Activated T-cell treated with anti-CD3 and anti-CD28 coated beads, Interleukin-2, amount 50 U/mL, for 72 hours (primary cell): ENCODE measurements at regions not wholly inside any gene's neighbourhood (a gene's known extent, or its start where the extent isn't known, plus 50 kb on each side); places are given as distances from the start of the nearest gene placed in this dataset.
"Not testable (repeated sequence)": the region's sequence is repeated elsewhere in the genome, so short reads cannot be mapped to it uniquely, and the experiment has no call there.

Experiments
- ATAC-seq, 2 donors: fragments of 150-1000 bp; cut with Tn5 transposase; replicated peaks in 1 of 2; 2 replicates each; pipeline ENCODE4 v1.10.0; 2021; ENCODE audit warnings: moderate library complexity in 2 of 2, mild to moderate bottlenecking in 1 of 2
- DNase-seq, 2 donors: peaks; one replicate each; pipeline ENCODE4 v3.0.0; 2021 to 2022; ENCODE audit warnings: mixed read lengths in 1 of 2
- H3K27ac Mint-ChIP-seq: one replicate; pipeline ENCODE4 v1.8.0; 2022; ENCODE audit warnings: mild to moderate bottlenecking, moderate library complexity, mixed read lengths
- H3K27me3 Mint-ChIP-seq: one replicate; pipeline ENCODE4 v1.8.0; 2022; ENCODE audit warnings: low read depth, mixed read lengths
- H3K36me3 Mint-ChIP-seq, 2 donors: one replicate each; pipeline ENCODE4 v1.8.0; 2022; ENCODE audit warnings: mixed read lengths in 2 of 2, mild to moderate bottlenecking in 1 of 2; ENCODE audit not compliant: insufficient read depth in 2 of 2
- H3K4me1 Mint-ChIP-seq: one replicate; pipeline ENCODE4 v1.8.0; 2022; ENCODE audit warnings: low read depth, mixed read lengths
- H3K4me3 Mint-ChIP-seq, 2 donors: one replicate each; pipeline ENCODE4 v1.8.0; 2022; ENCODE audit warnings: mild to moderate bottlenecking in 2 of 2, mixed read lengths in 2 of 2, moderate library complexity in 2 of 2
- H3K9me3 Mint-ChIP-seq, 2 donors: one replicate each; pipeline ENCODE4 v1.8.0; 2022; ENCODE audit warnings: mixed read lengths in 2 of 2

GRCh38 chr11:69869311-69869939 lies 50.2 kb upstream of the FGF3 start:
- Mint-ChIP-seq H3K36me3 (no peaks in the 10 kb centered on the region), H3K4me1 (no peaks in the 10 kb centered on the region), H3K4me3 (no peak overlapping the region), H3K27me3 (peaks cover 7% of the 10 kb centered on the region), H3K27ac (no peak overlapping the region), H3K9me3 (no peaks in the 10 kb centered on the region)
- DNase-seq = no peak
- ATAC-seq = no peak

- H3K4me1 Mint-ChIP-seq = no peaks in the 10 kb centered on the region
- no peaks in the 10 kb centered on the region for H3K9me3 Mint-ChIP-seq
- DNase-seq = no peak
- H3K27ac Mint-ChIP-seq = no peak overlapping the region
- no peak for ATAC-seq
- H3K36me3 Mint-ChIP-seq = no peaks in the 10 kb centered on the region
- peaks cover 7% of the 10 kb centered on the region for H3K27me3 Mint-ChIP-seq
- no peak overlapping the region for H3K4me3 Mint-ChIP-seq
Measured at GRCh38 chr11:69870766-69871165, 51.5 kb upstream of the FGF3 start.

GRCh38 chr11:69873166-69874077 lies 54.2 kb upstream of the FGF3 start:
- H3K4me3 Mint-ChIP-seq = no peak overlapping the region
- ATAC-seq (no peak), DNase-seq (no peak)
- no peaks in the 10 kb centered on the region for H3K4me1 Mint-ChIP-seq
- H3K9me3 Mint-ChIP-seq = no peaks in the 10 kb centered on the region
- H3K27me3 Mint-ChIP-seq = peaks cover 7% of the 10 kb centered on the region
- H3K27ac Mint-ChIP-seq = no peak overlapping the region
- no peaks in the 10 kb centered on the region for H3K36me3 Mint-ChIP-seq

GRCh38 chr11:69874178-69874983 lies 55.2 kb upstream of the FGF3 start:
- Mint-ChIP-seq H3K36me3 (no peaks in the 10 kb centered on the region), H3K27ac (no peak overlapping the region), H3K9me3 (no peaks in the 10 kb centered on the region), H3K27me3 (no peaks in the 10 kb centered on the region), H3K4me3 (no peak overlapping the region), H3K4me1 (no peaks in the 10 kb centered on the region)
- DNase-seq = no peak
- no peak for ATAC-seq

- no peak for DNase-seq
- Mint-ChIP-seq H3K4me3 (no peak overlapping the region), H3K36me3 (no peaks in the 10 kb centered on the region), H3K9me3 (no peaks in the 10 kb centered on the region), H3K4me1 (no peaks in the 10 kb centered on the region), H3K27ac (no peak overlapping the region), H3K27me3 (no peaks in the 10 kb centered on the region)
- ATAC-seq = no peak
Measured at GRCh38 chr11:69874984-69875624, 55.9 kb upstream of the FGF3 start.

- Mint-ChIP-seq H3K4me1 (no peaks in the 10 kb centered on the region), H3K27me3 (no peaks in the 10 kb centered on the region), H3K4me3 (no peak overlapping the region), H3K27ac (no peak overlapping the region), H3K36me3 (no peaks in the 10 kb centered on the region), H3K9me3 (no peaks in the 10 kb centered on the region)
- DNase-seq = no peak
- ATAC-seq = no peak
Measured at GRCh38 chr11:69876013-69876412, 56.8 kb upstream of the FGF3 start.

GRCh38 chr11:69877235-69877634 lies 58.0 kb upstream of the FGF3 start:
- Mint-ChIP-seq H3K27me3 (no peaks in the 10 kb centered on the region), H3K27ac (no peak overlapping the region), H3K36me3 (no peaks in the 10 kb centered on the region), H3K9me3 (no peaks in the 10 kb centered on the region), H3K4me3 (no peak overlapping the region), H3K4me1 (no peaks in the 10 kb centered on the region)
- no peak for ATAC-seq
- no peak for DNase-seq

GRCh38 chr11:69877704-69878103 lies 58.5 kb upstream of the FGF3 start:
- H3K36me3 Mint-ChIP-seq, H3K27me3 Mint-ChIP-seq, H3K4me3 Mint-ChIP-seq, H3K27ac Mint-ChIP-seq, H3K9me3 Mint-ChIP-seq, H3K4me1 Mint-ChIP-seq, ATAC-seq, DNase-seq: not testable (repeated sequence)

- Mint-ChIP-seq H3K9me3 (no peaks in the 10 kb centered on the region), H3K27ac (no peak overlapping the region), H3K36me3 (no peaks in the 10 kb centered on the region), H3K4me3 (no peak overlapping the region), H3K27me3 (no peaks in the 10 kb centered on the region), H3K4me1 (no peaks in the 10 kb centered on the region)
- no peak for ATAC-seq
- no peak for DNase-seq
Measured at GRCh38 chr11:69878144-69878883, 59.1 kb upstream of the FGF3 start.

GRCh38 chr11:69878927-69879728 lies 59.9 kb upstream of the FGF3 start:
- no peaks in the 10 kb centered on the region for H3K36me3 Mint-ChIP-seq
- H3K9me3 Mint-ChIP-seq = no peaks in the 10 kb centered on the region
- DNase-seq = no peak
- H3K4me1 Mint-ChIP-seq = no peaks in the 10 kb centered on the region
- H3K27me3 Mint-ChIP-seq = no peaks in the 10 kb centered on the region
- no peak overlapping the region for H3K4me3 Mint-ChIP-seq
- ATAC-seq = no peak
- no peak overlapping the region for H3K27ac Mint-ChIP-seq

- Mint-ChIP-seq H3K9me3 (no peaks in the 10 kb centered on the region), H3K36me3 (no peaks in the 10 kb centered on the region), H3K4me1 (no peaks in the 10 kb centered on the region), H3K27ac (no peak overlapping the region), H3K27me3 (no peaks in the 10 kb centered on the region), H3K4me3 (no peak overlapping the region)
- DNase-seq (no peak), ATAC-seq (no peak)
Measured at GRCh38 chr11:69879729-69880005, 60.5 kb upstream of the FGF3 start.
